ENCODE measurements at regions not wholly inside any gene's neighbourhood (a gene's known extent, or its start where the extent isn't known, plus 50 kb on each side); places are given as distances from the start of the nearest gene placed in this dataset.

DNA sequence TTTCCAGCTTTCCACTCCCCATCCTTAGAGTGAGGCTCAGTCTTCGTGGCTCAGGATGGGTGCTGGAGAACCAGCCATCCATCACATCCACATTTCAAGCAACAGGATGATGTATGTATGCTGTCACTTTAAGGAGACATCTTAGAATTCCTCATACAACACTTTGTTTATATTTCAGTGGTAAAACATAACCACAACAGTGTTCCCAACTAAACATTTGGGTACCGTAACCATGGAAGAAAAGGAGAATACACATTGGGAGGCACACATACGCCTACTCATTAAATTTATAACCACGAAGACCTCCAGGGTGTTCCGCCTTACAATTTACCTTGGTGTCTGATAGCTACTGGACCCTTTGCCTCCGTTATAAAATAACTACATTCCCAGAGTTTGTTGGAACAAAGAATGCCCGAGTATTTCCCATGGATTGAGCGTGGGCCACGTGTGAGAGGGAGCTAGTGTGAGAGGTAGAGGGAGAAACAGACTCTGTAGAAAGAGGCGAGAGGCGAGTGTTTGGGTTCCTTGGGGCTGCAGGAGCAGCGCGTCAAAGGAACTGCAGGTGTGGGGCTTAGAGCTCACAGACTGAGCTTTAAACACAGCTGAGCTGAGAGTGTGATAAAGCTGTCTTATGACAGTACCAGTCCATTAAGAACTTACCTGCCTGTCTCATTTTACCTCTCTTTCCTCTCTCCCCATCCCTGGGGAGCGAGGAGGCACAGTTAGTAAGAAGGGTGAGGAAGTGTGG lies 111.5 kb upstream of the USP24 start:
- POLR2A ChIA-PET (ENCODE audit: low non-redundant PET): interaction anchor here (0.7 kb wide), 1 partner anchor 20 kb away, joined by 4 read pairs; no protein-coding TSS in a partner anchor
- CTCF ChIA-PET: interaction anchor here (0.6 kb wide), 1 partner anchor 147 kb away, joined by 8 read pairs; no protein-coding TSS in a partner anchor
- TF ChIP-seq, protein P1, sequence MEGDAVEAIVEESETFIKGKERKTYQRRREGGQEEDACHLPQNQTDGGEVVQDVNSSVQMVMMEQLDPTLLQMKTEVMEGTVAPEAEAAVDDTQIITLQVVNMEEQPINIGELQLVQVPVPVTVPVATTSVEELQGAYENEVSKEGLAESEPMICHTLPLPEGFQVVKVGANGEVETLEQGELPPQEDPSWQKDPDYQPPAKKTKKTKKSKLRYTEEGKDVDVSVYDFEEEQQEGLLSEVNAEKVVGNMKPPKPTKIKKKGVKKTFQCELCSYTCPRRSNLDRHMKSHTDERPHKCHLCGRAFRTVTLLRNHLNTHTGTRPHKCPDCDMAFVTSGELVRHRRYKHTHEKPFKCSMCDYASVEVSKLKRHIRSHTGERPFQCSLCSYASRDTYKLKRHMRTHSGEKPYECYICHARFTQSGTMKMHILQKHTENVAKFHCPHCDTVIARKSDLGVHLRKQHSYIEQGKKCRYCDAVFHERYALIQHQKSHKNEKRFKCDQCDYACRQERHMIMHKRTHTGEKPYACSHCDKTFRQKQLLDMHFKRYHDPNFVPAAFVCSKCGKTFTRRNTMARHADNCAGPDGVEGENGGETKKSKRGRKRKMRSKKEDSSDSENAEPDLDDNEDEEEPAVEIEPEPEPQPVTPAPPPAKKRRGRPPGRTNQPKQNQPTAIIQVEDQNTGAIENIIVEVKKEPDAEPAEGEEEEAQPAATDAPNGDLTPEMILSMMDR (conservative IDR thresholded peaks at IDR 0.05; ENCODE audit: low read depth): no peak
- no peak for DNase-seq (ENCODE audit: low spot score)
- H3K27ac ChIP-seq: no peak overlapping the region

DNA sequence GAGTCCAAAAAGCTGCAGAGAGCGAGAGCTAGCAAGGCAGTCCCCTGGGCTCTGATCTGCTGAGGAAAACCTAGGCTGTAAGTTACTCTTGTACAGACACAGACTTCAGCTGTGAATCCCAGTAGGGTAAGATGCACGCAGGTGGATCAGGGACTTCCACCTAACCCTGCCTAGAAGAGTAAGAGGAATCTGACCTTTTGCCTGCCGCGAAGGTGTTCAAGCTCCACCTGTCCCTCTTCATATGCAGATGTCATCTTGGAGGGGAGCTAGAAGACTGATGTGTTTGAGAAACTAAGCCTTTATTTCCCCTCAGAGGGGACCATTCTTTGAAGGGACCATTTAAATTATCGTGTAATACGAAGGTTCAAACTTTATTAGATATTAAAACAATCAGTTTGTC lies 108.6 kb upstream of the USP24 start:
- ChIA-PET POLR2A (ENCODE audit: low non-redundant PET) (no interaction called here), CTCF (no interaction called here)
- H3K27ac ChIP-seq: no peak overlapping the region
- no peak for DNase-seq (ENCODE audit: low spot score)
- TF ChIP-seq, protein P1 (conservative IDR thresholded peaks at IDR 0.05; ENCODE audit: low read depth): no peak

DNA sequence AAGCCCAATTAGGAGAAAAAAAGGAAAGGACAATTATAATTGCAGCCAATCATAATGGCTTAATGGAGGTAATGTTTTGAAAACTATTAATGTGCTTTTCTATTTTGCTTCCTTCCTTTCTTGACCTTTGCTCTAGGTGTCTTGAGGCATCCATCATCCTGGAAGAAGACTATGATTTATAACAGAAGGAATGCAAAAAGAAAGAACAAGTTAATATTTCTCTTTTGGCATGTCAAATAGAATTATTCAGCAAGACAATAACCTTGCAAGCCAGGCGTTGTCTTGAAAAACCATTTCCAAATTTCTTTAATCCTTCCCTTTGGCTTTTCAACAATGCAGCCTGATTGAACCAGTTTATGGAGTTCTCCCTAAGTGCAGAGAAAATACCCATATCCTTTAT lies 107.7 kb upstream of the USP24 start:
- no peak for DNase-seq (ENCODE audit: low spot score)
- no peak overlapping the region for H3K27ac ChIP-seq
- CTCF ChIA-PET: no interaction called here
- TF ChIP-seq, protein P1 (conservative IDR thresholded peaks at IDR 0.05; ENCODE audit: low read depth): no peak
- POLR2A ChIA-PET (ENCODE audit: low non-redundant PET): no interaction called here

DNA sequence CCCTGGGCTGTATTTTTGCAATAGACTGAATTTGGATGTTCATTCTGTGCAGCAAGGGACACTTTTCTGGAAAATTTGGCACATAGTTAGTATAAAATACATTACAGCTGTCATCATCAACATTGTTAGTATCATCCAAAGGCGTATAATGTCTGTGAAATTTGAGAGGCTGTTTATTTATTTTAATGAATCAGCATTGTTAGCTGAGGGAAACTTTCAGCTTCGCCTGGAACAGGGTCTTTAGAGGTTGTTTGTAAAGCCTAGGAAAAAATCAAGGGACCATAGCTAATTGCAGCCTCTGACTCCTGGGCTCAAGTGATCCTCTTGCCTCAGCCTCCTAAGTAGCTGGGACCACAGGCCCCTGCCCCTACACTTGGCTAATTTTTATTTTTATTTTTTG lies 106.8 kb upstream of the USP24 start:
- POLR2A ChIA-PET (ENCODE audit: low non-redundant PET): no interaction called here
- no peak for DNase-seq (ENCODE audit: low spot score)
- CTCF ChIA-PET: interaction anchor here (0.7 to 1.0 kb wide), 3 partner anchors 27 to 1499 kb away, joined by 3 read pairs; no protein-coding TSS in a partner anchor

DNA sequence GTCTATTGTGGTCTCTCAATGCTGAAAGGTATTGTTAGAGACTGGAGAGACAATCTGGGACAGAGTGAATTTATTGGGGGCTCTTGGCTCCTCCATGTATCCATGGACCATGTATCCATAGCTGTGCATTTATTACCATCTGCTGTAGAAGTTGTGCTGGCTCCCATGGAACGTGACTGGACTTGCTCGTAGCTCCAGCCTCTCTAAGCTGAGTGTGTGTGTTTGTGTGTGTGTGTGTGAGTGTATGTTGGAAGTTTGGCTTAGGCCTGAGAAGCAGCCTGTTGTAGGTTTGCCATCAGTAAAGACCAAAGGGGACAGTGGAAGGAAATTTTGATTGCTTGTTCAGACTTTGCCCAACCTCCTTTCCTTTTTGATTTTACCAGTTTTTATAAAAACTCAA lies 105.7 kb upstream of the USP24 start:
- TF ChIP-seq, protein P1 (conservative IDR thresholded peaks at IDR 0.05; ENCODE audit: low read depth): no peak
- ChIA-PET POLR2A (ENCODE audit: low non-redundant PET) (interaction anchor here (0.6 kb wide), 1 partner anchor 179 kb away, joined by 3 read pairs; no protein-coding TSS in a partner anchor), CTCF (interaction anchor here (0.5 to 0.7 kb wide), 2 partner anchors 416 to 1074 kb away, joined by 3 read pairs; no protein-coding TSS in a partner anchor)
- peak; percentile 25 for DNase-seq (ENCODE audit: low spot score)
- H3K27ac ChIP-seq: no peak overlapping the region

More for the DNA sequence above, 106.8 kb upstream of the USP24 start:
- TF ChIP-seq, protein P1 (conservative IDR thresholded peaks at IDR 0.05; ENCODE audit: low read depth): no peak
- no peak overlapping the region for H3K27ac ChIP-seq

DNA sequence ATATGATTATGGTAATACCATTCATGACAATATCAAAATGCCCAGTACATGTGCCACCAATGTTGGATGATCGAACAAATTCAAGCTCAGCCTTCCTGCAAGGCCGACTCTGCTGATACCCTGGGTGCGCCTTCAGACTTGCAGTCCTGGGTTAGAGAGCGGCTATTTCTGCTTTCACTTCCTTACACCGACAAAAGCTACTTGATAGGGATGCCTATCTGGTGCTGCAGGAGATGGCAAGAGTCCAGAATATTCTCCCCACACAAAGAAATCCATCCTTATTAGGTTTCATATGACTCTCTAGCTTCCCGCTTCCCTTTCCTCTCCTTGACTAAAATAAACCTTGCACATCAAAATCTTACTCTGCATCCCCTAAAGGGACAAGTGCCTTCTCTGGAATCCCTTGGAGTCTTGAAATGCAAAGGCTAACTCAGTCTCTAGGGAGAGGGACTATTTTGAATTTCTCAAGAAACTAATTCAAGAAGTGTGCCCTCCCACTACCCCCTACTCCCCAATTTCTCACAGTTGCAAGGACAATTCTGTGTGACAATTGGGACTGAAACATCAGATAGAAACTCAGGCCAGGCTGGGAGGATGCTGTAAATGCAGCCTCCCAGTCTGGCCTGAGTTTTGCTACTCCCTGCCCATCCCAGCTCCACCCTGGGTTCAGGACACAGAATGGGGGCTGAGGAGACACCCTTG lies 103.1 kb upstream of the USP24 start:
- ChIA-PET POLR2A (ENCODE audit: low non-redundant PET) (no interaction called here), CTCF (interaction anchor here (0.6 kb wide), 1 partner anchor 31 kb away, joined by 3 read pairs; no protein-coding TSS in a partner anchor)
- DNase-seq (ENCODE audit: low spot score): no peak
- TF ChIP-seq, protein P1 (conservative IDR thresholded peaks at IDR 0.05; ENCODE audit: low read depth): no peak
- no peak overlapping the region for H3K27ac ChIP-seq

All from RWPE1 (cell line).